GM19468 (cell line): ENCODE measurements at regions not wholly inside any gene's neighbourhood (a gene's known extent, or its start where the extent isn't known, plus 50 kb on each side); places are given as distances from the start of the nearest gene placed in this dataset.

ENCODE experiments used
- ATAC-seq: cut with Tn5 transposase; IDR thresholded peaks from one replicate; pipeline ENCODE4 v1.9.1; 2021; ENCODE audit warnings: mild to moderate bottlenecking, moderate library complexity, moderate number of reproducible peaks; ENCODE audit not compliant: unreplicated experiment; ENCODE audit errors: extremely low read depth

DNA sequence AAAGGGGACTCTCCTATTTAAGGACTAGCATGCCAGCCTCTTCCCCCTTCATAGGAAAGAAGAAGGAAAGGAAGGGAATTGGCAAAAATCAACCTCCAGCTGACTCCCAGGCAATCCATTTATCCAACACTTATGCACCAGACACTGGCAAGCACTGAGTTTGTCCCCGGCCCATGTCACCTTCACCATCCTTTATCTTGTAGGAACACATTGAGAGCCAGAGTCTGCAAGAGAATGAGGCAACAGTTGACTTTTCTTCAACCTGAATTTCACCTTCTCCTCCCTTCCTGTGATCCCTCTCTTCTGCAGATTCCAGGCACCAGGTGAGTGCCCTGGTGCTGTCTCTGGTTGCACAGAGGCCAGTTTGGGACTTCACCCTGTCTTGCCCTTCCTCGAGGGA lies 264.3 kb upstream of the ECI2 start:
- no peak for ATAC-seq

DNA sequence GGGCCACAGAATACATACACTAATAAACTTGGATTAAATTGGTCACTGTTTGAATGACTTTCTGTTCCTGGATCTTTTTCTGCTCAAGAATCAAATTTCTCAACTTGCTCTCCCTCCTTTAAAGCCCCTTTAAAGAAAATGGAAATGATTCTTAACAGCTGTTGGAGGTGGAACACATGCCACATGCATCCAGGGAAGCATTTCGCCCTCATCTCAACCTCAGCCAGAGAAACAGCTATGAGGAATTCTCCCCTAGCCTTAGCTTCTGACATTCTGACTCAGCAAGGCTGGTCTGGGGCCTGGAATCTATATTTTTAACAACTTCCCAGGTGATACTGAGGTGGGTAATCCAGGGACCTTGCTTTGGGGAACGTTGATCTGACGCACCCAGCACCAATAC lies 263.4 kb upstream of the ECI2 start:
- ATAC-seq: no peak

DNA sequence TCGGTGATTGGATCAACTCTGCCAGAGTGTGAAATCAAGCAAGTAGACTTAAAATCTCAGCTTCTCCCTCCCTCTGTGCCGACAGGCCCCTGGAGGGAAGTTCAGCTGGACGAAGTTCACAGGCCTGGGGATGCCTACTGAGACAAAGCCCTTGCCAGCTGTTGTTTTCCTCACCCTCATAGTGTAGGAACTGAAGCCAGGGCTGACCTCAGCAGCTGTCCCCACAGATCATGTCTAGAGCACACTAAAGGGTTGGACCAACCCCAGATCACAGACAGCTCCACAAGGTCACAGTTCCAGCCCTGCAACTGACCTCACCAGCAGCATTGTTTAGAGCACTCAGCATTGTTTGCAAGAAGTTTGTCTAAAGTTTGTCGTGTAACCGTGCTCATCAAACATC lies 261.9 kb upstream of the ECI2 start:
- ATAC-seq: no peak

DNA sequence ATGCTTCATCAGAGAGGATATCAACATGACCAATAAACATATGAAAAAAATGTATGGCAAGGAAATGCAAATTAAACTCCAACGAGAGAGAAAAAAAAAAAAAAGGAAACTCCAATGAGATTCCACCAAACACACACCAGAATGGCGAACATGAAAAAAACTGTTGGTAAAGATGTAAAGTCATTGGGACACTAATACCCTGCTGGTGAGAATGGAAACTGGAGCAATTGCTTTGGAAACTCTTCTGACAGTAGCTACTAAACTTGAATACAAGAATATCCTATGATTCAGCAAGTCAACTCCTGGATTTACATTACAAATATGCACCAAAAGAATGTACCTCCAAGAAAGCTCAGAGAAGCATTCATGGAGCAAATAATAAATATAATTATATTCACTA lies 260.7 kb upstream of the ECI2 start:
- ATAC-seq: no peak

DNA sequence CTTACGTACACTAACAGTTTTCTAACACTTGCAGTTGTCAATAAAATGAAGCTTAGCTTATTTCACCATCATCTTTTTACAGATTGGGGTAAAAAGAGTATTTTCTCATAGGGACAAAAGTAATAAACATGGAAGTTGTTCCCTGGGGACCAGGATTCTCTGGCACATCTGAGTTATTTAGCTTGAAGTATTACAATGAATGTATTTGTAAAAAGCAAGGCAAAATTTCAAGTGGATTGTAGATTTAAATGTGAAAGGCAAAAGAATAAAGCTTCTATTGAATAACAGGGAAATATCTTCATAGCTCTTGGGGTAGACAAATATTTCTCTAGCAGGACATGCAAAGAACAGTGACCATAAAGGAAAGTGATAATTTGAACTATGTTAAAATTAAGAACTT lies 260.0 kb upstream of the ECI2 start:
- ATAC-seq: no peak

DNA sequence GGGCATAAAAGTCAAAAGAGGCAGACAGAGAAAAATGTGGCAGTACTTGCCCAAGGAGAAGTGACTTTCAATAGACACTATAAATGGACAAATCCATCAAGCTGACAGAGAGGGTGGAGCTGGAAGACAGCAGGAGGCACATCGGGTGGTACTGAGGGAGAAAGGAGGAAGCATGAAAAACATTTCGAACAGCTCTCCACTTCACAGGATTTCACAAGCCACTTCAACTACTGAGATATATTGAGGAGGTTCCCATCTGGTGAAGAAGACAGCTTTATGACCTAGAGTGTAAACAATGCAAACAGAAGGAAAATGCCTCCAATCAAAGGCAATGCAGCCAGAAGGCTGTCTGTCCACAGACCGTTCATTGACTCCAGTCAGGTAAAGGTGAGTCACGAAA lies 259.4 kb upstream of the ECI2 start:
- no peak for ATAC-seq

DNA sequence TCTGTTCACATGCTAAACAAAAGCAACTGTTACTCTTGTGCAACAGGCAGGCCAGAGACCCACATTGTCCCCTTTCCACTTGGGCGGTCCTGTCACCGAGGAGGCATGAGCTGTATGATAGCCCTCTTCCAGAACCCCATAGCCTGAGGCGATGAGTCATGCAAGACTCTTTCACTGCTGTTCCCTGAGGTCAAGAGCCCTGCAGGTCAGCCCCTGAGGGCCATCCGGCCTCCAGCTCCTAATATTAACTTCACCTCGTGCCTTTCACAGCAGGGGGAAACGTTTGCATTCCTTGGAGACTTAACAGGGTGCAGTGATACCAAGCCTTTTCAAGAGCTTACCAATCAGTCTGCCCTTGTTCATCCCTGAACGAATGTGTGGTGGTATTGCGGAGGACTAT lies 253.3 kb upstream of the ECI2 start:
- no peak for ATAC-seq

DNA sequence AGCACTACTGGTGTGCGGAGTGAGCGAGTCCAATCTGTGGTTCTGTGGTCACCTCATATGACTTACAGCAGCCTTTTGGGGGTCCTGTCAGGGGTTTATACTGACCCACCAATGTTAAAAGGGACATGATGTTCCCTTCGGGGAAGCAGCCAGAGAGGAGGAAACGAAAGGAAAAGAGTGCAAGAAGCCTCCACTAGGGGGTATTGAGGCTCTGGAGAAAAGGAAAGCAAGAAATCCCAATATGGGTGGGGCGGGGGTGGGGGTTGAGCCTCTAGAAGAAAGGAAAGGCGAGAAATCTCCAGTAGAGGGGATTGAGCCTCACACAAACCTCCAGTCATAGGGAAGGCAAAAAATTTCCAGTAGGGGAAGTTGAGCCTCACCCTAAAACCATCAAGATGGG lies 249.3 kb upstream of the ECI2 start:
- no peak for ATAC-seq

DNA sequence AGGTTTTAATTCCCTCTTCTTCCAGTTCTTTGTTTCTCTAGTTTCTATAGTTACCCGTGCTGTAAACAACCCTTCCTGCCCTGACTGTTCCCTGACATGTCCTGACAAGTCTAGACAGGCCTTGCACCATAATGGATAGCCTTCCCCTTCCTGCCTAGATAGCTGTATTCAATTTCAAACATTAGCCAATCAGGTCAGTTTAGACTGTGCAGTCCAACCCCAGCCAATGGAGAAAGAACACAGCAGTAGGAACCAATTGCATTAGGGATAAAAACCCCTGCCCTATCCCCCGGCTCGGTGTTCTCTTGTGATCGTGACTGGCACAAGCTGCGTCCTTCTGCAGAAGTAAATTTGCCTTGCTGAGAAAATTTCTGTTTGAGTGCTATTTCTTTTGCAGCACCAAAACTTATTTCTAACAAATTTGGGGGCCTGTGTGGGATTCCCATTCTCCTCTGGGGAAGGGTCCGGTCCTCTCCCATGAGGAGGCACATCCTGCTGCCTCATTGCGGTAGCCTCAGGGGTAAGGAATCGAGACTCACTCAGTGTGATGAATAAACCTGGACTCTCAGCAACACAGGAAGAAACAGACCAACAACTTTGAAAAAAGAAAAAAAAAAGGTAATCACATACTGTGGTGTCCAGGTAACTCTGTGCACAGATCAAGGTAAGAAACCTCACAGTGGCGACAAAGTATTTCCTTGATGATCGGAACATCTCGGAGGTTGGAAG lies 248.7 kb upstream of the ECI2 start:
- ATAC-seq: no peak

DNA sequence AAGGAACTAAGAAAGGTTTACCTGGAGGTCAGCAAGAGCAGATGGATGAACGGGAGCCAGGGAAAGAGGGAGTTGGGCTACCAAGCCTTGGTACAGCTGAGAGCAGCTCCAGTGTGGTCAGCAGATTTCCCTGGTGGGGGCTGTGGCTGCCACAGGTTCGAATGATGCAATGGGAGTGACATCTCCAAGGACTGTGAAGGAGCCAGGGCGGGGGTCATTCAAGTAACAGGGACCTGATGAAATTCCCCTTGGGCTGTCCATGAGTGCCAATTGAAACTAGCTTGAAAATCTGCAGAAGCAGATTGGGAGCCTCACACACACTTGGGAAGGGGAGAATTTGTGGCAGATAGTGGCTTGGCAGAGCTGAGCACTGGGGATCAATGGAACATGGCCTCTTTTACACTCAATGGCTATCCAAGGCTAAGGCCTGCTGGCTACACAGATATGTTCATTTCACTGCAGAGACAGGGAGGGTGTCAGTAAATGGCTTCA lies 247.0 kb upstream of the ECI2 start:
- no peak for ATAC-seq

DNA sequence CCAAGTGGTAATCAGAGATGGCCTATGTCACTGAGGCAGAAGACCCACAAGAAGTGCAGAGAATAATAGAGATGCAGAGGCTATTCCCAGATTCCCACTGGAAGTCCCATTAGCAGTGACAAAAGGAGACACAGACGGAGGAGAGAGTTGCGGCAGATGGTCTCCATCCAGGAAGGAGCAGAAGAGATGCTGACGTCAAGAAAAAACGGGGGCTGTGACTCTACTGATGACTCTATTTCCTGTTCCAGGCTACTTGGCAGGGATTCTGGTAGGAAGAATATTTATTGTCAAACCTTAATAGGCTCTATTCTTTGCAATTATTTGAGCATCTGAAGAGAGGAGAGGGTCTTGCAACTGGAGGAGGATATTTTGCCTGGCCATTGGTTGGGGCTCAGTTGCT lies 246.0 kb upstream of the ECI2 start:
- no peak for ATAC-seq

DNA sequence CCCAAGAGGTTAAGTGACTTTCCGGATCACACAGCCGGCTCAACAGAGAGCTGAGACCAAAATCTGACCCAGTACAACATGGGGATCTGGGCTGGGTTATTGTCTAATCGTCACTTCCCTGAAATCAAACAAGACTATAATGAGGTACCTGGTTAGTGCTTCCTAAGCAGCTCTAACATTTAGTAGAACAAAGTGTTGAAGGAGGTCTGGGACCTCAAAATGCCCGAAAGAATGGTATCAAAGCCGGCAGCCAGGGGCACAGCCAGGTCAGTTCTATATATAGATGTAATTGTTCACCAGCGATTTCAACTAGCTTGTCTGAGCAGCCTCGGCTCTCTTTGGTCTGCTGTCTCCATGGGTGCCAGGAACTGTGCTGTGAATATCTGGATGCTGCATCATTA lies 245.5 kb upstream of the ECI2 start:
- ATAC-seq: no peak

DNA sequence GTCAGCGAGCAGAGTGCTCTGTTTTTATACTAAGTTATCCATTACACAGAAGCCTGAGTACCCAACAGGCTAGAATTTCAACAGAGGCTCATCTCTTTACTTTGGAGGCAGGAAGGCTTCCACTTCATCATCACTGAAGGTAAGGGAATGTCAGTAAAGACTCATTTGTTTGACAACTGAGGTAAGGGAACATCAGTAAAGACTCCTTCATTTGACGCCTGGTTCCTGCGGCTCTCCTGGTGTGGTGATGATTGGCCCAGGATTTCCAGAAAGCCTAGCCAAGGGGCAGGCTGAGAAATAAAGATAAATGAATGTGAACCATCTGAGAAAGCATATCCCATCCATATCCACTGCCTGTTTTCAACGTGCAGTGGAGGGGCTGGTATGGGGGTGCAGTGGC lies 244.6 kb upstream of the ECI2 start:
- no peak for ATAC-seq

DNA sequence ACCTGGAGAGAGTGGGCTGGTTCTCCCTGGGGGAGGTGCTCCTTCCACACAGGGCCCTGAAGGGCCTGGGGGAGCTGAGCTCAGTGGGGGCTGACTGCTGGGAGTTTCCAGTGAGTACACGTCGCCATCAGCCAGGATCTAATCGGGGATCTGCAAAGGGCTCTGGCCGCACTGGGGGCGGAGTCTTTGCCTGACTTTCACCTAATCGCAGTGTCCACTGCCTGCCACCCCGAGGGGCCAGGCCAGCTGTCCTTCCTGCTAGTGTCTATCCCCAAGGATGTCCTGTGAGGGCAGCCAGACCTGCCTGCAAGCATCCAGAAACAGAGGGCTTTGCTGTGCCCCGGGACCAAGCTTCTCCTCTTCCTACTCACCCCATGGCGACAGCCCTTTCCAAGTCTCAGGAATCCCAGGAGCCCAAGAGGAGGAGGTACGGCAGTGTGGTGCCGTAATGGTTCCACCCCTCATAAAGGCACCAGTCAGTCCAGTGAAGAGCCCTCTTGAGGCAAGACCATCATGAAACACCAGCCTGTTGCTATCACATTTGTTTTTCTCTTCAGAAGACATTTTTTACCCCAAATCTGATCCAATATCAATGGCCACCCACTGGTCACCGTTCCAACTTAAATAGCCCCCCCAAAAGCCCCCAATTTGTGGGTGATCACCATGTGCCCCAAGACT lies 243.1 kb upstream of the ECI2 start:
- no peak for ATAC-seq

DNA sequence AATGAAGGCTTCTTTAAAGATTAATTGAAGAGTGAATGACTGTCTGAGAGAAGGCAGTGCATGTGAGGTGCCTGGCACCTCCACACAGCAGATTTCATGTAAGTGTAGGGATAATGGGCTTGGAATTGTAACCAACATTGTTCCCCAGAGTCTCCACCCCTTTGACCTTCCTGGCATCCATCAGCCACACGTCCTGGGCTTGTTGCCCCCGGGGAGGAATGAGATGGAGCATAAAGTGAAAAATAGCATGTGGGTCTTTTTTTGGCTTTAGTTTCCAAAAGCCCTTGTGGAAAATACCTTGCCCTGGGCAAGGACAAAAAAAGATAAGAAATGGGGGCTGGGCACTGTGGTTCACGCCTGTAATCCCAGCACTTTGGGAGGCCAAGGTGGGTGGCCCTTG lies 242.2 kb upstream of the ECI2 start:
- ATAC-seq: no peak

DNA sequence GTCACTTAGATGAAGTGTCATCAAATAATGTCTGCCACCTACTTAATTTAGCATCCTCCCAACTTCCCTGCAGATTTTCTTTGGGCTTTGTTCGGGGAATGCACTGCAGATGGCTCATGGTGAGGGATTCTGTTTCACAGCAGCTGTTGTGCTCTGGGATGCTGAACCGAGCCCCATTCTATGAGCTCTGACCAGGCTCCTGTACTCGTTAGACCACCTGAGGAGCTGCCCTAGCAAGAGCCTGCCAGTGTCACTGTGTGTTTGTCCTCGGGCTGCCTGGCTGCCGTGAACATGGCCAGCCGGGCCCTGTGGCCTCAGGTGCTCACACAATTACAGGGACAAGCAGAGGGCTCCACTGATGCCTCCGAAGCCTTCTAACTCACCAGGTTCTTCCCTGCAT lies 238.8 kb upstream of the ECI2 start:
- no peak for ATAC-seq

DNA sequence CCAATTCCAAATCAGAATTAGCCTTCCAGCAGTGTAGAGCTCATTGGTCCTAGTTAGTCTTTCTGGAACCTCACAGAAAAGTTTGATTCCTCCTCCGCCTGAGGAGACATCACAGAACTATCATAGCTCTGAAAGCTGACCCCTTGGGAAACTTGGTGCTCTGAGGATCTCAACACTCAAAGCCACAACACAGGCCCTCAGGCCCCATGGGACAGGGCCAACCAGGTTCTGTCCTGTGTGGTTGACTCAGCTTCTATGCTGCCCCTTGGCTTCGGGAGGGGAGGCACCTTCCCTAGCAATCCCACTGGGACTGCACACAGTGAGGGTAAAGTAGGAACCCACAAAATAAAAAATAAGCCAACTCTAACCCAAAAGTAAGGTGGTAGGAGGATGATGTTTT lies 237.5 kb upstream of the ECI2 start:
- ATAC-seq: no peak

DNA sequence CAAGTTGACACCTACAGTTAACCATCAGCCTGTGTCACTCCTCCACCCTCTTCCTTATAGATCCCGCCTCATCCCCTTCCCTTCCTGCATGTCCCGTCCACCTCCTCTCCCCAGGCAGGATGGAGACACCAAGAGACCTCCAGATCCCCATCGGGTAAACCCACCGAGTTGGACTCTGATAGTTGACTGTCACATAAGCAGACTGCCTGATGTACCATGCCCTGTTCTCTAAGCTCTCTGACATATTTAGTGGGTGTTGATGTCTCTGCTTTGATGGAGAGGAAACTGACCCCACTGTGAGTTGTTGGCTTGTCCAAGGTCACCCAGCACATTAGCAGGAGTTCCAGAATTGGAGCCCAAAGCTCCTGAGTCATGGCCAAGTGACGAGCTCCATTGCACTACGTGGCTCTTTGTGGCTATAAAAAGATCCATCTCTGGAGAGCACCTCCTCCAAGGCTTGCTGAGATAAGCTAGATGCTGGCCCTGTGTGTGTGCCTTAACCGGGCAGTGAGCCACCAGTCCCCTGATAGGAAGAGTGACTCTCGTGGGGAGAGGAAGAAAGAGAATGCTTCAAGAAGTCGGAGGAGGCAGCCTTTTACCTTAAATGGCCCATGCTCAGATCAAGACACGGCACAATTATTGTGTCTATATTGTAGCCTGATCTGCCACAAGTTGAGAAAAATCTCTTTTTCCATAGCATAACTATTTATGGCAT lies 236.0 kb upstream of the ECI2 start:
- no peak for ATAC-seq

DNA sequence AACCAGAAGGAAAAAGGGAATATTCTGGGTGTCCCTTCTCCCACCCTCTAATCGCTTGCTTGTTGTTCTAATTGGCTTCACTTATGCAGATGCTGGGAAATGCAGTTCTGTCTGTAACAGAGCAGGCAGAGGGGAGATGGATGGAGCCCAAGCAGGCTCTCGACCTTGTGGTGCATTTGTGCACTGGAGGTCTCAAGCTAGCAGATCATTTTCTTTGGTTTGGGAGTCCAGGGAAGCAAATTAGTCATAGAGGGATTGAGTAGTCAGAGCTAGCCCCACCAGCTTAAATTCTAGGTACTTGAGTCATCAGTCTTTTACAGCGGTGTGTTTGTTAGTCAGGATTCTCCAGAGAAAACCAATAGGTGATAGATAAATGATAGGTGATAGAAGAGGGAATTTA lies 234.7 kb upstream of the ECI2 start:
- ATAC-seq: no peak

DNA sequence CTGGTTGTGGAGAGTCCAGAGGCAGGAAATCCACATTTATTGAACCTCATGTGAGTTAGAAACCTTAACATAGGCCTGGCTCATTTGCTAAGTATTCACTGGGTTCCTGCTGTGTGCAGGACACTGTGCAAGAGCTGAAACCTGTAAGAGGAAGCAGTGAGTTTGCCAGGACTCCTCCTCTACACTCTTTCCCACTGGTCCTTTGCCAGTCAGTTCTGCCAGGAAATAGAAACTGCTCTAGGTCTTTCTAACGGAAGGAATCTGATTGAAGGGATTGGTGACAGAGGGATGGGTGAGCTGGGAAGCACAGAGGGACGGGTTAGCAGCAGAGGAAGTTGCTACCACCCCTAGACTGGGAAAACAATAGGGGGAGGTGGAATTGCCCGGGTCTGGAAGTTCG lies 234.2 kb upstream of the ECI2 start:
- ATAC-seq: no peak

DNA sequence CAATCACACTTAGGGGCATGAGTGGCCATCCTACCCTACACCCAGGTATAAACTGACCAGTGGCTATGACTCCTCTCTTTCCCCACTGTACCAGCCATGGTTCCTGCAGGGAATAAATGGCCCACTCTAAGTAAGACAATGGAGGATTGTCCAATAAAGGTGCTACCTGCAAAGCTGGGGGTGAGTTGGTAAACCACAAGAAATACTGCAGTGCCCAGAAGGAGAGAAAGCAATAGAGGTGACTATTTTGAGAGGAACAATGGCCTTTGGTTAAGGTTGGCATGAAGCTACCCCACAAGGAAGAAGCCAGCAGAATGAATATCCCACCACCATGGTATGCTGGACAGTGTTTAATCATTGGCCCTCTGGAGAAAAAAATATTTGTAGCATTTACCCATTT lies 233.3 kb upstream of the ECI2 start:
- ATAC-seq: no peak
